Right forelimb (tissue), 1 donor: ENCODE measurements at regions not wholly inside any gene's neighbourhood (a gene's known extent, or its start where the extent isn't known, plus 50 kb on each side); places are given as distances from the start of the nearest gene placed in this dataset.
"Not testable (repeated sequence)": the region's sequence is repeated elsewhere in the genome, so short reads cannot be mapped to it uniquely, and the experiment has no call there.

Source experiments
- DNase-seq: peaks from one replicate; pipeline ENCODE4 v3.0.0-alpha.2; 2018

- no peak for DNase-seq
These were observed 50.9 kb downstream of the DISP1 start for GRCh38 chr1:222865718-222866117.

DNA sequence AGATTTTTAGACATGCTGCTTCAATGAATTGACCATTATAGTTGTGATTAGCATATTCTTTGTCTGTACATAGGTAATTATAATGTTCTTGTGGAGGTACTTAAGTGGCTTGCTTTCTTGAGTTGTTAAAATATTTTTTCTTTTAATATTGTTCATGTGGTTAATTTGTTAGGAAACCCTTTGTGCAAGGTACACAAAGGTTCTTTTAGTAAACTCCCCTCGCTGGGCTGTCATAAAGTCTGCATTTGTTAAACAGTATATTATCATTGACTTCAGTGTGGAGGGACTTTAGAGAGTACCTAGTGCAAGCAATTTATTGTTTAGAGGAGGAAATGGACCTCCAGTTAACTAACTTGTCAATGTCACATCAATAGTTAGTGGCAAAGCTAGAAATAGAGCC, 52.5 kb downstream of the DISP1 start:
- no peak for DNase-seq

DNA sequence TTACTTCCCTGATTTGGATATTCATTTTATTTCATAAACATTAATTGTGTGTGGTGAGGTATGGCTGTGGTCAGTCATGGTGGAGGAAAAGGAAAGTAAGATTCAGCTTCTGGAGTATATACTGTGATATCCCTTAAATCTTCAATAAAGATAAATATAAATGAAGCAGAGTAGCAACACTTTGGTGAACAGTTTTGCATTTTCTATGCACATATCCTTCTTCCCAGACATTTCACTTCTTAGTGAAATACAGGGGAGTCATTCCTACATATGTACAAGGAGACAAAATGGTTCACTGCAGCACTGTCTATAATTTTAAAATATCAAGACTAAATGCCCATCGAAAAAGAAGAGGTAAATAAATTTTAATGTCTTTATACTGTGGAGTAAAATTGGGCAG, 61.3 kb downstream of the DISP1 start:
- DNase-seq, result no peak

GRCh38 chr1:222877854-222878253, 63.0 kb downstream of the DISP1 start:
- no peak for DNase-seq

- no peak for DNase-seq
These were observed 65.7 kb downstream of the DISP1 start for GRCh38 chr1:222880587-222880986.

- no peak for DNase-seq
These were observed 71.5 kb downstream of the DISP1 start for GRCh38 chr1:222886194-222886854.

DNA sequence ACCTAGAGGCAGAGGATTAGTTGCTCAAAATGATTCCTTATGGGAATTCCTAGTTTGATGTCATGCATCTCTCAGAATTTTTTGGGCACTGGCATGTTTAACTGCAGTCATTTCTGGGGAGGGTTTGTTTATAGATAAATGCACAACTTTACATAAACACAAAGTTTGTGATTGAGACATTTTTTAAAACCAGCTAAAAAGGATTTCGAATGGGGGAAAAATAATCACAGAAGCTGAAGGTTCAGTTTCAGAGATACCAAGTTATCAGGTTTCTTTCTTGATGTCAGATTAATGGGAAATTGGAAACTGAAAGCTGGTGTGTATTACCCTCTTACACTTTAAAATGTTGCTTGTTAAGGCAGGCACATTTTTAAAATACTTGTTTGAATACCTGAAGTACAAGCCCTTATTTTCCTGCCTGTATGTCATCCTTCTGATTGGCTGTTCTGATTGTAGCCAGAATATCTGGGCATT, 72.1 kb downstream of the DISP1 start:
- no peak for DNase-seq

GRCh38 chr1:222889440-222889839, 74.6 kb downstream of the DISP1 start:
- DNase-seq, result no peak

DNA sequence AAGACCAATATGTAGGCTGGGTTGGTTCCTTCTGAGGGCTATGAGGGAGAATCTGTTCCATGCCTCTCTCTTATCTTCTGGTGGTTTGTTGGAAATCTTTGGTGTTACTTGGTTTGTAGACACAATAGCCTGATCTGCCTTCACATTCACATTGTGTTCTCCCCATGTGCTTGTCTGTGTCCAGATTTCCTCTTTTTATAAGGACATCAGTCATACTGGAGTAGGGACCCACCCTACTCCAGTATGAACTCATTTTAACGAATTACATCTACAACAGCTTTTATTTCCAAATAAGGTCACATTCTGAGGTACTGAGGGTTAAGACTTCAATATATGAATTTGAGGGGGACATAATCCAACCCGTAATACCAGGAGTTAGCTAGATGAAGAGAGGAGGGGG, 75.9 kb downstream of the DISP1 start:
- no peak for DNase-seq

- no peak for DNase-seq
These were observed 76.7 kb downstream of the DISP1 start for GRCh38 chr1:222891578-222891977.

DNA sequence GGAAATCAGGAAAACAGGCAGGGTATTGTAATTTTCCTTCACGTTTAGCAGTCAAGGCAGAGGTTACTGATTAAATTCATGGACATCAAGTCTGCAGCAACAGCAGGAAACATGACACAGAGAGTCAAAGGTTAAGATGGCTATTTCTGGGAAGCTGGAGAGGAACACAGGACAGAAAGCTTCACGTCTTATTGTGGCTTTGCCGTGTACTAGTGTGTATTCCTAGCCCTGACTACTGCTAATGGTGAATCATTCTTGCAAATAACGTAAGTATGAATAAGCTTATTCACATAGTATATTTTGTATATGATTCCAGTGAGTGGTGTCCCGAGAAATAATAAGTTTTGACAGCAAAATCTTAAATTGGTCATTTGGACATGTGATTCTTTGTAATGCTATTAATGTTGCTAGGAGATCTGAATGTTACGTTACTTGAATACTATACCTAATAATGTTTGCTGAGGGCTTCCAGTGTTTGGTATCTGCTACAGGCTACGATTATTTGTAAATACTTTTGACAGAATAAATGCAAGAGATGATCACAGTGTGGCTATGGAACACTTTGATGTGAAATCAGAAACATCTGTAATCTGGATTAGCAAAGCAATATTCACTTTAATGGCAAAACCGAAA, 77.4 kb downstream of the DISP1 start:
- no peak for DNase-seq

DNA sequence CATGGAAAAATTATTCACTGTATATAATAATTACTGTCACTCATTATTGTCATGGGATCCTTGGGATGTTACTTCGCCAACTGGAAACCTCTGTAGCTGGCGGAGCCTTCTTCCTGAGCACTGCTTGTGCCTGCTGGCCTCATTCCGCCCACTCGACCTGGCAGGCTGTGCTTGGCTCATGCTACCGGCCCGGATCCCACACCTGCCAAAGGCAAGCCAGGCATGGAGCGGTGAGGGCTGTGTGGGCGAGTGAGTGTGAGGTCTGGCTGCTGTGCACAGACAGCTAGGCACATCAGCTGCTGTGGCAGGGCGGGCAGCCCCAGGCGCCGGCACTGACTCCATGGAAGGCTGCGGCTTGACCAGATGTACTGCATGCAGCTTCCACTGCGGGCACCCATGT, 78.4 kb downstream of the DISP1 start:
- peak; percentile 66 for DNase-seq

DNA sequence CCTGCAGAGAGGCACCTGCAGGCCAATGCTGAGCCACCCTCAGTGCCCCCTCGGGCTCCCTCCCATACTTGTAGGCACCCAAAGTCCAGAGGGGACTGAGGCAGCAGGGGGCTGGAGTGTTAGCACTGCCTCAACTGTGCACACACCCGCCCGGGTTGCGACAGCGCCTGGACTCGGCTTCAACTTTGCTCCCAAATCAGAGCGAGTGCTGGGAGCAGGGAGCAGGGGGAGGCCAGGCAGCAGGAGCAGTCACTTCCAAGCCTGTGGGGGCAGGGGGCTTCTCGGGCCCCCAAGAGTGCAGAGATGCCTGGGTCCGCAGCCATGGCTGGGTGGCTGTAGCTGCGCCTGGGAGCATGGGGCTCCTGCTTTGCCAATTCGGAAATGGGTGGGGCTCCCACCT, 79.5 kb downstream of the DISP1 start:
- DNase-seq, result no peak

DNA sequence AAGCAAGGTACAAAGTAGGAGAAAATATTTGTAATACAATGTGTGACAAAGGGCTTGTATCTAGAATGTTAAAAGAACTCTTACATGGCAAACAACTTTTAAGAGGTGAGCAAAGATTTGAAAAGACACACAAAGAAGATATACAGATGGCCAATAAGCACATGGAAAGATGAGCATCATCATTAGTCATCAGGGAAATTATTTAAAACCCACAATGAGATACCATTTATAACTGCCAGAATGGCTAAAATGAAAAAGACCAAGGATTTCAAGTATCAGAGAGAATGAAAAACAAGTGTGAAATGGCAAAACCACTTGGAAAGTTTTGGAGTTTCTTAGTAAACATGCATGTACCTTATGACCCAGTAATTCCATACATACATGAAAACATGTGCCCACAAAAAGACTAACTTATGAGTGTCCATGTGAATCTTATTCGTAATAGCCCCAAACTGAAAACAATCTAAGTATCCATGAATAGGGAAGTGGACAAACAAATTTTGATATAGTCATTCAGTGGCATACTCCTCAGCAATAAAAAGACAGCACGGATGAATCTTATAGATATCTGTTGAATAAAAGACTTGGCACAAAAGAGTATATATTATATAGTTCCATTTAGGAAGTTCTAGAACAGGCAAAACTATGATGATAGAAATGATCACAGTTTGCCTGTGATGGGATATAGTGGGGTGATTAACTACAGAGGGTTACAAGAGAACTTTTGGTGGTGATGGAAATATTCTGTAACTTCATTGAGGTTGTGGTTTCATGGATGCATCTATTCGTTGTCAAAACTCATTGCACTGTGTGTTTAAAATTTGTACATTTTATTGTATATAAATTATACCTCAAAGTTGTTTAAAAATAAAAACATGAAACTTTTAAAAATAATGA, 82.0 kb downstream of the DISP1 start:
- DNase-seq, result no peak

DNA sequence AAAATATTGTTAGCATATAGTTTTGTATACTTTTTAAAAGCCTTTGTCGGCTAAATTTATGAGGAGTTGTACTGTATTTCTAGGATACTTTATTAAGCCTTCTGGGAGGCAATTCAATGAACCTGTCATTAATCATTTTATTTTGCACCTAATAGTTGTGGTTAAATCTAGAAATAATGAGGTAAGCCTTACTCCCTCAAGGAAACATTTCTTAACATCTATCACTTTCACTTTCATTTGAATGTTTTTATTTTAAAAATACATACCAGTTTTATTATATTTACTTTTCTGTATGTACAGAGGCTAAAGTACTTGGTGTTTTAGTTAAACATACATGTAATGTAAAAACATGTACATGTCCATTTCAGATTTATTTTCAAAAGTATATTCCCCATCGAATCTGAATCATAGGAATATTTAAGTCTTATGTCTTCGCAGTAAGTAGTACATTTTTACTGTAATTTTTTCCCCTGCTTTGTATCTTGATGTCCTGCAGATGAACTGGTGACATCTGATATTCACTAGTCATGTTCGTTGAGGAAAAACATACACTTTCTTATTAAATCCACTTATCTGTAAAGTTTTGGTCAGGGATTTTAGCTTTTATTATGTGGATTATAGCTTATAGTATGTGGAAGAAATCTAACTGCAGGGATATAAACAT, 82.8 kb downstream of the DISP1 start:
- DNase-seq, result no peak

DNA sequence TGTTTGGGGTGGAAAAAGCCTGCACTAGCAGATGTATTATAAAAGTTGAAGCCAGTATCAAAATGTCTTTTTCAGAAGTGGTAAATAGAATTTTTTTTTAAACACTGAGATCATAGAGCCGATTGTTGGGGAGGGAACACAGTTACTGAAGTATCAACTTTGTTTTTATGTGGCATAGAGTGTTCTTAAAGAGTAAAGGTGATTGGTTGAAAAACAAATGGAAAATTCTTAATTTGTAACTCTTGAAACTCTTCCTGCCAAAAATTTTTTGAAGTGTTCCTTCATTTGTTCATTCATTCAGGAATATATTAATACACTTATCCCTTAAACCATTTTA, 83.3 kb downstream of the DISP1 start:
- DNase-seq, result no peak

DNA sequence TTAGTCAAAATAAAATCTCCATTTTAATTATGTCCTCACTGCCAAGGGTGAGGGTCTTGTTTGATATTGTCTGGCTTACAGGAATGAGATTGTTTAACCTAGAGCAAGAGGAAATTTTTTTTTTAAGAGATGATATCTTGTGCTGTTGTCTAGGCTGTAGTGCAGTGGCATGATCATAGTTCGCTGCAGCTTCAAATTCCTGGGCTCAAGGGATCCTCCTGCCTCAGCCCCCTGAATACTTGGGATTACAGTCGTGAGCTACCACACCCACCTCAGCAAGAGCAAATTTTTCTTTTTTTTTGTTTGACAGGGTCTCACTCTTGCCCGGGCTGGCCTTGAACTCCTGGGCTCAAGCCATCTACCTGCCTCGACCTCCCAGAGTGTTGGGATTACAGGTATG, 84.6 kb downstream of the DISP1 start:
- no peak for DNase-seq

DNA sequence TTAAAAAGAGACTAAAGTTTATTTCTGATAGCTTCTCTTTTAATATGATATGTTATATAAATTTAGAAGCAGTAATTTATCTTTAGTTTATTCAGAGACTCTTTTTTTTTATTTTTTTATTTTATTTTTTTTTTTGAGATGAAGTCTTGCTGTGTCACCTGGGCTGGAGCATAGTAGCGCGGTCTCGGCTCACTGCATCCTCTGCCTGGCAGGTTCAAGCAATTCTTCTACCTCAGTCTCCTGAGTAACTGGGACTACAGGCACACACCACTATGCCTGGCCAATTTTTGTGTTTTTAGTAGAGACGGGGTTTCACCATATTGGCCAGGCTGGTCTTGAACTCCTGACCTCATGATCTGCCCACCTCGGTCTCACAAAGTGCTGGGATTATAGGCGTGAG, 89.6 kb downstream of the DISP1 start:
- DNase-seq, result no peak

- DNase-seq, result no peak
These were observed 90.3 kb downstream of the DISP1 start for GRCh38 chr1:222905151-222905550.

DNA sequence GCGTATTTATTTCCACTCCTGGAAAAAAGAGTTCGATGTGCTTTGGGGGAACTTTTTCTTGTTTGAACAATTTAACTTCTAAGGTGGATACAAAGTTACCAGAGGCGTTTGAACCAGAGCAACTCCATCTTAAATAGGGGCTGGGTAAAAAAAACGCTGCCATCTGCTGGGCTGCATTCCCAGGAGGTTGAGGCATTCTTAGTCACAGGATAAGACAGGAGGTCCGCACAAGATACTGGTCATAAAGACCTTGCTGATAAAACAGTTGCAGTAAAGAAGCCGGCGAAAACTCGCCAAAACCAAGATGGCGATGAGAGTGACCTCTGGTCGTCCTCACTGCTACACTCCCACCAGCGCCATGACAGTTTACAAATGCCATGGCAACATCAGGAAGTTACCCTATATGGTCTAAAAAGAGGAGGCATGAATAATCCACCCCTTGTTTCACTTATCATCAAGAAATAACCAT, 91.5 kb downstream of the DISP1 start:
- DNase-seq, result not testable (repeated sequence)

- DNase-seq, result no peak
These were observed 94.7 kb downstream of the DISP1 start for GRCh38 chr1:222909586-222909985.

- no peak for DNase-seq
These were observed 95.9 kb downstream of the DISP1 start for GRCh38 chr1:222910699-222911098.

- no peak for DNase-seq
These were observed 97.0 kb downstream of the DISP1 start for GRCh38 chr1:222911866-222912265.
